HL-60 (cell line): ENCODE measurements at regions not wholly inside any gene's neighbourhood (a gene's known extent, or its start where the extent isn't known, plus 50 kb on each side); places are given as distances from the start of the nearest gene placed in this dataset.

Experiments
- DNase-seq, 2 experiments: peaks; one replicate each; pipeline ENCODE4 v3.0.0-alpha.2; 2010 to 2020; ENCODE audit warnings: low read depth in 1 of 2, low spot score in 1 of 2
- H3K27ac ChIP-seq: fragments of 250-450 bp; sonication (Bioruptor Pico); replicated peaks from 2 replicates; pipeline ENCODE4 v1.5.1; 2020; ENCODE audit warnings: mild to moderate bottlenecking, moderate library complexity
- H3K27me3 ChIP-seq: fragments of 250-450 bp; sonication (Bioruptor Pico); 2 replicates; pipeline ENCODE4 v1.5.1; 2021; ENCODE audit warnings: mild to moderate bottlenecking, moderate library complexity; ENCODE audit not compliant: insufficient read depth, poor library complexity, severe bottlenecking
- H3K4me3 ChIP-seq: replicated peaks from 2 replicates; pipeline ENCODE4 v1.5.1; 2011; ENCODE audit warnings: mild to moderate bottlenecking, control low read depth, low read length; ENCODE audit not compliant: insufficient read depth
- CTCF ChIP-seq: IDR thresholded peaks from one replicate; pipeline ENCODE4 v1.5.1; 2011; ENCODE audit warnings: low read length, control low read depth, inconsistent platforms; ENCODE audit not compliant: insufficient read depth
- GABPA ChIP-seq: IDR thresholded peaks from 2 replicates; pipeline ENCODE4 v1.6.1; 2012; ENCODE audit warnings: low read depth
- POLR2AphosphoS5 ChIP-seq: IDR thresholded peaks from 2 replicates; pipeline ENCODE4 v1.6.1; 2012; ENCODE audit warnings: low read depth
- SPI1 ChIP-seq: IDR thresholded peaks from 2 replicates; pipeline ENCODE4 v1.6.1; 2012; ENCODE audit warnings: low read depth, mild to moderate bottlenecking, borderline replicate concordance
- TF ChIP-seq, protein P1 (sequence below): IDR thresholded peaks from 2 replicates; pipeline ENCODE4 v1.6.1; 2012; ENCODE audit warnings: low read depth; ENCODE audit not compliant: insufficient replicate concordance

- no peaks in the 10 kb centered on the region for H3K27me3 ChIP-seq
- H3K4me3 ChIP-seq, result no peak overlapping the region
- no peak for DNase-seq
- no peak overlapping the region for H3K27ac ChIP-seq
- TF ChIP-seq, protein P1, sequence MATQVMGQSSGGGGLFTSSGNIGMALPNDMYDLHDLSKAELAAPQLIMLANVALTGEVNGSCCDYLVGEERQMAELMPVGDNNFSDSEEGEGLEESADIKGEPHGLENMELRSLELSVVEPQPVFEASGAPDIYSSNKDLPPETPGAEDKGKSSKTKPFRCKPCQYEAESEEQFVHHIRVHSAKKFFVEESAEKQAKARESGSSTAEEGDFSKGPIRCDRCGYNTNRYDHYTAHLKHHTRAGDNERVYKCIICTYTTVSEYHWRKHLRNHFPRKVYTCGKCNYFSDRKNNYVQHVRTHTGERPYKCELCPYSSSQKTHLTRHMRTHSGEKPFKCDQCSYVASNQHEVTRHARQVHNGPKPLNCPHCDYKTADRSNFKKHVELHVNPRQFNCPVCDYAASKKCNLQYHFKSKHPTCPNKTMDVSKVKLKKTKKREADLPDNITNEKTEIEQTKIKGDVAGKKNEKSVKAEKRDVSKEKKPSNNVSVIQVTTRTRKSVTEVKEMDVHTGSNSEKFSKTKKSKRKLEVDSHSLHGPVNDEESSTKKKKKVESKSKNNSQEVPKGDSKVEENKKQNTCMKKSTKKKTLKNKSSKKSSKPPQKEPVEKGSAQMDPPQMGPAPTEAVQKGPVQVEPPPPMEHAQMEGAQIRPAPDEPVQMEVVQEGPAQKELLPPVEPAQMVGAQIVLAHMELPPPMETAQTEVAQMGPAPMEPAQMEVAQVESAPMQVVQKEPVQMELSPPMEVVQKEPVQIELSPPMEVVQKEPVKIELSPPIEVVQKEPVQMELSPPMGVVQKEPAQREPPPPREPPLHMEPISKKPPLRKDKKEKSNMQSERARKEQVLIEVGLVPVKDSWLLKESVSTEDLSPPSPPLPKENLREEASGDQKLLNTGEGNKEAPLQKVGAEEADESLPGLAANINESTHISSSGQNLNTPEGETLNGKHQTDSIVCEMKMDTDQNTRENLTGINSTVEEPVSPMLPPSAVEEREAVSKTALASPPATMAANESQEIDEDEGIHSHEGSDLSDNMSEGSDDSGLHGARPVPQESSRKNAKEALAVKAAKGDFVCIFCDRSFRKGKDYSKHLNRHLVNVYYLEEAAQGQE, result no peak
- no peak for TF ChIP-seq SPI1
- TF ChIP-seq GABPA, result no peak
- no peak for TF ChIP-seq CTCF
- no peak for TF ChIP-seq POLR2AphosphoS5
These were observed 52.0 kb downstream of the MAGEF1 start for GRCh38 chr3:184659797-184660301.

GRCh38 chr3:184658223-184658928 is 53.5 kb downstream of the MAGEF1 start:
- H3K27ac ChIP-seq, result no peak overlapping the region
- DNase-seq, result no peak
- TF ChIP-seq CTCF, result no peak
- TF ChIP-seq SPI1, result no peak
- TF ChIP-seq POLR2AphosphoS5, result no peak
- no peak for TF ChIP-seq GABPA
- TF ChIP-seq, protein P1, result no peak
- no peaks in the 10 kb centered on the region for H3K27me3 ChIP-seq
- H3K4me3 ChIP-seq, result no peak overlapping the region

- Histone ChIP-seq H3K27me3 (no peaks in the 10 kb centered on the region), H3K4me3 (no peak overlapping the region), H3K27ac (no peak overlapping the region)
- TF ChIP-seq POLR2AphosphoS5 (no peak), SPI1 (no peak), GABPA (no peak), CTCF (no peak)
- TF ChIP-seq, protein P1, result no peak
- no peak for DNase-seq
These were observed 54.8 kb downstream of the MAGEF1 start for GRCh38 chr3:184656829-184657681.
